GM12878 (cell line): ENCODE measurements at regions not wholly inside any gene's neighbourhood (a gene's known extent, or its start where the extent isn't known, plus 50 kb on each side); places are given as distances from the start of the nearest gene placed in this dataset.

Source experiments
- ATAC-seq: fragments of 200-7000 bp; cut with Tn5 transposase; 3 replicates; pipeline ENCODE4 v1.9.1; 2020; ENCODE audit warnings: mild to moderate bottlenecking, moderate library complexity
- BruUV-seq: library from RNA; stranded (reverse); fragments of 400-500 nt; replicated peaks from 2 replicates; lab custom pipeline; 2021; lab: Mats Ljungman, UMichigan
- CTCF ChIA-PET: fragments of 300-600 bp; sonication (Branson Sonifier 250); formaldehyde crosslinking; extraction: SDS; loops from one replicate; lab custom pipeline; 2021; ENCODE audit warnings: inconsistent platforms; lab: Yijun Ruan, JAX
- POLR2A ChIA-PET: fragments of 350-600 bp; formaldehyde crosslinking; extraction: SDS; loops from one replicate; lab custom pipeline; 2021; ENCODE audit warnings: inconsistent platforms; lab: Charles Lee
- RAD21 ChIA-PET: fragments of 300-600 bp; sonication (Branson Sonifier 250); formaldehyde crosslinking; loops from one replicate; lab custom pipeline; 2023; ENCODE audit warnings: antibody characterized with exemption; ENCODE audit not compliant: unreplicated experiment; lab: Charles Lee
- SMC1A ChIA-PET: fragments of 300-600 bp; sonication (Branson Sonifier 250); formaldehyde crosslinking; loops from one replicate; lab custom pipeline; 2023; ENCODE audit not compliant: unreplicated experiment, uncharacterized antibody; lab: Charles Lee
- DNase-seq: peaks from one replicate; pipeline ENCODE4 v3.0.0-alpha.2; 2011; ENCODE audit warnings: low read depth, low spot score
- FAIRE-seq: peaks from 3 replicates; lab custom pipeline; 2011; peaks lifted over from hg19 to GRCh38; lab: Jason Lieb, UNC
- H2AFZ ChIP-seq: 2 replicates; pipeline ENCODE4 v1.6.0; 2011; ENCODE audit warnings: low read depth, low read length, control low read depth; ENCODE audit not compliant: control insufficient read depth
- H3K27ac ChIP-seq: 2 replicates; pipeline ENCODE4 v1.5.1; 2011; ENCODE audit warnings: control low read depth; ENCODE audit not compliant: control insufficient read depth, insufficient read depth
- H3K27me3 ChIP-seq, 2 experiments: replicated peaks in 1 of 2; 2 replicates each; pipeline versions ENCODE4 v1.6.0 to v1.6.1; 2011; ENCODE audit warnings: low read length in 1 of 2; ENCODE audit not compliant: control insufficient read depth in 2 of 2, insufficient read depth in 2 of 2
- H3K36me3 ChIP-seq, 2 experiments: 2 replicates each; pipeline ENCODE4 v1.5.1; 2011; ENCODE audit warnings: low read length in 1 of 2; ENCODE audit not compliant: control insufficient read depth in 2 of 2, insufficient read depth in 2 of 2
- H3K4me1 ChIP-seq: 2 replicates; pipeline ENCODE4 v1.6.1; 2011; ENCODE audit warnings: mild to moderate bottlenecking, low read length, moderate library complexity, mixed read lengths; ENCODE audit not compliant: control insufficient read depth, insufficient read depth
- H3K4me2 ChIP-seq: 2 replicates; pipeline ENCODE4 v1.6.0; 2011; ENCODE audit warnings: control low read depth; ENCODE audit not compliant: control insufficient read depth, insufficient read depth
- H3K4me3 ChIP-seq: fragments of 200-600 bp; sonication (generic); 2 replicates; pipeline ENCODE4 v1.5.1; 2016
- H3K79me2 ChIP-seq: 2 replicates; pipeline ENCODE4 v1.6.0; 2011; ENCODE audit warnings: low read length; ENCODE audit not compliant: control insufficient read depth, insufficient read depth
- H3K9ac ChIP-seq: 2 replicates; pipeline ENCODE4 v1.8.0; 2011; ENCODE audit warnings: low read length, control low read depth, mixed read lengths; ENCODE audit not compliant: control insufficient read depth, insufficient read depth
- H3K9me3 ChIP-seq: replicated peaks from 3 replicates; pipeline ENCODE4 v1.5.1; 2011; ENCODE audit warnings: mild to moderate bottlenecking, low read length; ENCODE audit not compliant: control insufficient read depth, insufficient read depth
- H4K20me1 ChIP-seq: 2 replicates; pipeline ENCODE4 v1.6.0; 2011; ENCODE audit not compliant: control insufficient read depth, insufficient read depth
- FOXK2 ChIP-seq: fragments of 450-650 bp; IDR thresholded peaks from 2 replicates; pipeline ENCODE4 v1.6.1; 2017; ENCODE audit warnings: mild to moderate bottlenecking, moderate library complexity
- HDAC6 ChIP-seq: fragments of 200-600 bp; sonication (generic); IDR thresholded peaks from one replicate; pipeline ENCODE4 v1.8.0; 2017; ENCODE audit warnings: antibody characterized with exemption; ENCODE audit not compliant: unreplicated experiment
- HSF1 ChIP-seq: fragments of 150-350 bp; IDR thresholded peaks from 2 replicates; pipeline ENCODE4 v1.6.1; 2014; ENCODE audit warnings: mild to moderate bottlenecking, low read depth, low read length
- IKZF2 ChIP-seq, 2 experiments: fragments of 450-650 bp; IDR thresholded peaks; 2 replicates each; pipeline ENCODE4 v1.6.1; 2017; ENCODE audit warnings: mild to moderate bottlenecking in 2 of 2, moderate library complexity in 2 of 2
- NR2C1 ChIP-seq: fragments of 450-650 bp; IDR thresholded peaks from 2 replicates; pipeline ENCODE4 v1.6.1; 2017; ENCODE audit warnings: antibody characterized with exemption, mild to moderate bottlenecking, moderate library complexity
- NR2C2 ChIP-seq: IDR thresholded peaks from 2 replicates; pipeline ENCODE4 v1.6.1; 2011; ENCODE audit warnings: borderline replicate concordance, low read depth; ENCODE audit not compliant: control insufficient read depth, insufficient read length
- RAD51 ChIP-seq: fragments of 450-650 bp; IDR thresholded peaks from 2 replicates; pipeline ENCODE4 v1.6.1; 2016; ENCODE audit warnings: moderate library complexity, mild to moderate bottlenecking, inconsistent platforms
- RUNX3 ChIP-seq: IDR thresholded peaks from 2 replicates; pipeline ENCODE4 v1.6.1; 2012; ENCODE audit warnings: low read length, inconsistent platforms
- ZNF217 ChIP-seq: fragments of 450-650 bp; IDR thresholded peaks from 2 replicates; pipeline ENCODE4 v1.6.1; 2017; ENCODE audit warnings: antibody characterized with exemption, mild to moderate bottlenecking
- ZZZ3 ChIP-seq: IDR thresholded peaks from 2 replicates; pipeline ENCODE4 v1.6.1; 2011; ENCODE audit warnings: low read depth; ENCODE audit not compliant: control insufficient read depth, insufficient read length
- WGBS: methylation state at CpG from one replicate; pipeline ENCODE4 v1.1.6; 2016; ENCODE audit warnings: low lambda C conversion rate; ENCODE audit not compliant: insufficient replicate concordance, insufficient coverage; ENCODE audit errors: missing lambda C conversion rate; 5-methylcytosine and 5-hydroxymethylcytosine counted together
- in situ Hi-C: fragments of 300-500 bp; cut with MboI; formaldehyde crosslinking; loops from 9 replicates; pipeline ENCODE4 v1.14.3; 2018; ENCODE audit warnings: mixed read lengths
- intact Hi-C: fragments of 100-400 bp; cut with micrococcal nuclease; formaldehyde crosslinking; loops from one replicate; pipeline ENCODE4 v1.14.2; 2022; ENCODE audit not compliant: unreplicated experiment
- TF ChIP-seq, protein P1 (sequence below): IDR thresholded peaks from 2 replicates; pipeline ENCODE4 v1.6.1; 2011; ENCODE audit warnings: low read depth, mild to moderate bottlenecking, low read length, moderate library complexity, borderline replicate concordance; ENCODE audit errors: extremely low read depth

DNA sequence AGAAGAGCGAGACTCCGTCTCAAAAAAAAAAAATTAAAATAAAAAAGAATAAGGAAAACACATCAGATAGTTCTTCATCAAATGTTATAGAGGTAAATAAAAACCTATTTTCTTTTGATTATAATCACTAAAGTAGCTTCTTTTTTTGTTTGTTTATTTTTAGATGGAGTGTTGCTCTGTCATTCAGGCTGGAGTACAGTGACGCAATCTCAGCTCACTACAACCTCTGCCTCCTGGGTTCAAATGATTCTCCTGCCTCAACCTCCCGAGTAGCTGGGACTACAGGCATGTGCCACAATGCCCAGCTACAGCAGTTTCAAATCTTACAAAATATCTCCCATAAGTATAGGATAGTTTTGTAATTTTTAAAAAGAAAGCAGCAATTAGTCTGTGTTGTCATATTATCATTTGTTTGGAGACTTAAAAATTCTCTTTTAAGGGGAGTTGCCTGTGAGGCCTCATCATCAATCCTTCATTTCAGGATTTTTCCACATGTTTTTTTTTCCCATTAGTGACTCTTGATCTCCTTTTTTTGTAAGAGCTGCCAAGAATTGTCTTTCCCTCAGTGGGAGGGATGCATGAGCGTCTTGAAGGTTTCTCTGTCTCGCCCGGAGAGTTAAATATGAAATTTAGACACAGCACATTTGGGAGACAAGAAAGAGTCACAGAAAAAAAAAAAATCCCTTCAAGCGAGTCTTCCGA is 275.9 kb downstream of the CDCA7 start:
- no peak overlapping the region for H3K9ac ChIP-seq
- BruUV-seq = no TSS peak
- POLR2A ChIA-PET = no interaction called here
- no peaks in the 10 kb centered on the region for H3K36me3 ChIP-seq
- RAD21 ChIA-PET = no interaction called here
- in situ Hi-C loops = no loop called here
- TF ChIP-seq ZNF217 (no peak), RAD51 (no peak), NR2C2 (no peak), FOXK2 (no peak), IKZF2 (IDR thresholded peaks at IDR 0.05) (no peak), ZZZ3 (no peak), RUNX3 (no peak)
- TF ChIP-seq, protein P1, sequence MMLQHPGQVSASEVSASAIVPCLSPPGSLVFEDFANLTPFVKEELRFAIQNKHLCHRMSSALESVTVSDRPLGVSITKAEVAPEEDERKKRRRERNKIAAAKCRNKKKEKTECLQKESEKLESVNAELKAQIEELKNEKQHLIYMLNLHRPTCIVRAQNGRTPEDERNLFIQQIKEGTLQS = no peak
- H3K27ac ChIP-seq = no peak overlapping the region
- DNase-seq (no peak), ATAC-seq (no peak), FAIRE-seq (no peak)
- H2AFZ ChIP-seq = no peak overlapping the region
- CTCF ChIA-PET = no interaction called here
- H3K27me3 ChIP-seq = no peaks in the 10 kb centered on the region
- no peaks in the 10 kb centered on the region for H3K79me2 ChIP-seq
- SMC1A ChIA-PET = interaction anchor here (0.5 to 0.7 kb wide), 2 partner anchors 62 to 414 kb away, joined by 3 read pairs; no protein-coding TSS in a partner anchor
- no peaks in the 10 kb centered on the region for H4K20me1 ChIP-seq
- H3K4me2 ChIP-seq = no peak overlapping the region
- H3K9me3 ChIP-seq = no peaks in the 10 kb centered on the region
- intact Hi-C loops = no loop called here
- H3K4me1 ChIP-seq = no peaks in the 10 kb centered on the region
- H3K4me3 ChIP-seq = no peak overlapping the region
- 31% methylated on average over 9 of the region's 9 CpGs for WGBS

DNA sequence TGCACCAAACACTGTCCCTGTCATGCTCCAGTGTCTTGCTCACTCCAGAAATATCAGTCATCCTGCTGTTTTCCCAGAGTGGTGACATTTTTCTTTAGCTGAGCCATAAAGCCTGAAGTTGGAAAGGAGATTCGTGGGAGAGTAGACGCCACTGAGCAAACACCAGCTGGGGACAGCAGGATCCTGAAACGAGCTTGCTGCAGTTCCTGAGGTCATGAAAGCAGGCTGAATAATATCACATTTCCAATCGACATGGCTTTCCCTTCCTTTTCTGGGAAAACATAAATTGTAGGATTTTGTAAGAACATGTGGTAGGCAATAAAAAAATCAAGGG is 276.4 kb downstream of the CDCA7 start:
- Histone ChIP-seq H2AFZ (no peak overlapping the region), H4K20me1 (no peaks in the 10 kb centered on the region), H3K27ac (no peak overlapping the region), H3K27me3 (no peaks in the 10 kb centered on the region), H3K9me3 (no peaks in the 10 kb centered on the region), H3K36me3 (no peaks in the 10 kb centered on the region), H3K79me2 (no peaks in the 10 kb centered on the region), H3K4me2 (no peak overlapping the region), H3K4me1 (no peaks in the 10 kb centered on the region), H3K4me3 (no peak overlapping the region), H3K9ac (no peak overlapping the region)
- POLR2A ChIA-PET = no interaction called here
- TF ChIP-seq HDAC6 (no peak), HSF1 (no peak), NR2C1 (no peak)
- 33% methylated on average over 4 of the region's 4 CpGs for WGBS
- ATAC-seq (no peak), DNase-seq (no peak), FAIRE-seq (no peak)
- CTCF ChIA-PET = no interaction called here
- no TSS peak for BruUV-seq
- SMC1A ChIA-PET = no interaction called here
- intact Hi-C loops (no loop called here), in situ Hi-C loops (no loop called here)
- RAD21 ChIA-PET = no interaction called here
